Progenitor cell of endocrine pancreas (in vitro differentiated cells): ENCODE measurements at regions not wholly inside any gene's neighbourhood (a gene's known extent, or its start where the extent isn't known, plus 50 kb on each side); places are given as distances from the start of the nearest gene placed in this dataset.

Source experiments
- DNase-seq: peaks from one replicate; pipeline ENCODE4 v3.0.0; 2021; ENCODE audit warnings: low spot score; ENCODE audit not compliant: unreplicated experiment
- H3K27ac Mint-ChIP-seq: 2 replicates; pipeline ENCODE4 v1.8.0; 2021; ENCODE audit warnings: mild to moderate bottlenecking, moderate library complexity, mixed read lengths
- H3K27me3 Mint-ChIP-seq: 2 replicates; pipeline ENCODE4 v1.8.0; 2021; ENCODE audit warnings: mixed read lengths
- H3K36me3 Mint-ChIP-seq: 2 replicates; pipeline ENCODE4 v1.8.0; 2022; ENCODE audit warnings: mixed read lengths; ENCODE audit not compliant: insufficient read depth
- H3K4me1 Mint-ChIP-seq: 2 replicates; pipeline ENCODE4 v1.8.0; 2021; ENCODE audit warnings: low read depth, mixed read lengths
- H3K4me3 Mint-ChIP-seq: 2 replicates; pipeline ENCODE4 v1.8.0; 2021; ENCODE audit warnings: low read depth, mild to moderate bottlenecking, moderate library complexity, mixed read lengths
- H3K9me3 Mint-ChIP-seq: 2 replicates; pipeline ENCODE4 v1.8.0; 2021; ENCODE audit warnings: low read depth, mixed read lengths
- CTCF ChIP-seq: fragments of 200-600 bp; sonication (generic); IDR thresholded peaks from one replicate; pipeline ENCODE4 v1.5.0; 2021; ENCODE audit warnings: antibody characterized with exemption, mild to moderate bottlenecking; ENCODE audit not compliant: unreplicated experiment

GRCh38 chr10:118246332-118247295, 95.5 kb downstream of the FAM204A start:
- Mint-ChIP-seq H3K4me1 (no peaks in the 10 kb centered on the region), H3K4me3 (no peak overlapping the region), H3K27ac (peak overlapping the region; percentile 73), H3K9me3 (no peaks in the 10 kb centered on the region), H3K27me3 (peaks cover 95% of the 10 kb centered on the region), H3K36me3 (no peaks in the 10 kb centered on the region)
- TF ChIP-seq CTCF: no peak
- DNase-seq: no peak

- no peak for TF ChIP-seq CTCF
- Mint-ChIP-seq H3K36me3 (no peaks in the 10 kb centered on the region), H3K4me3 (no peak overlapping the region), H3K27me3 (peaks cover 87% of the 10 kb centered on the region), H3K4me1 (no peaks in the 10 kb centered on the region), H3K27ac (no peak overlapping the region), H3K9me3 (no peaks in the 10 kb centered on the region)
- no peak for DNase-seq
Observed at GRCh38 chr10:118243907-118244306, 98.2 kb downstream of the FAM204A start.

- peak; percentile 73 for DNase-seq
- no peak overlapping the region for H3K4me3 Mint-ChIP-seq
- no peaks in the 10 kb centered on the region for H3K9me3 Mint-ChIP-seq
- TF ChIP-seq CTCF: peak; percentile 93
- no peak overlapping the region for H3K27ac Mint-ChIP-seq
- peaks cover 86% of the 10 kb centered on the region for H3K27me3 Mint-ChIP-seq
- no peaks in the 10 kb centered on the region for H3K36me3 Mint-ChIP-seq
- no peaks in the 10 kb centered on the region for H3K4me1 Mint-ChIP-seq
Observed at GRCh38 chr10:118241229-118242137, 100.6 kb downstream of the FAM204A start.

GRCh38 chr10:118239236-118239630, 102.9 kb downstream of the FAM204A start:
- Mint-ChIP-seq H3K4me3 (no peak overlapping the region), H3K27ac (no peak overlapping the region), H3K36me3 (no peaks in the 10 kb centered on the region), H3K9me3 (no peaks in the 10 kb centered on the region), H3K4me1 (no peaks in the 10 kb centered on the region), H3K27me3 (peaks cover 84% of the 10 kb centered on the region)
- no peak for TF ChIP-seq CTCF
- DNase-seq: no peak

- Mint-ChIP-seq H3K27me3 (peaks cover 83% of the 10 kb centered on the region), H3K27ac (no peak overlapping the region), H3K9me3 (no peaks in the 10 kb centered on the region), H3K4me3 (no peak overlapping the region), H3K4me1 (no peaks in the 10 kb centered on the region), H3K36me3 (no peaks in the 10 kb centered on the region)
- no peak for TF ChIP-seq CTCF
- DNase-seq: no peak
Observed at GRCh38 chr10:118238573-118239235, 103.4 kb downstream of the FAM204A start.
